ENCODE measurements at regions not wholly inside any gene's neighbourhood (a gene's known extent, or its start where the extent isn't known, plus 50 kb on each side); places are given as distances from the start of the nearest gene placed in this dataset.

- TF ChIP-seq CTCF (IDR thresholded peaks at IDR 0.05; ENCODE audit: low read depth, low read length) = no peak
- H3K4me3 ChIP-seq (ENCODE audit: low read depth, low read length) = no peak overlapping the region
- in situ Hi-C loops (cut with HindIII; ENCODE audit: low sequenced_read_pairs) = no loop called here
- peak; percentile 48 for DNase-seq (ENCODE audit: low read depth, low spot score)
These were observed 434.5 kb downstream of the MFSD1 start for GRCh38 chr3:159236321-159236720.

- no peak overlapping the region for H3K4me3 ChIP-seq (ENCODE audit: low read depth, low read length)
- TF ChIP-seq CTCF (IDR thresholded peaks at IDR 0.05; ENCODE audit: low read depth, low read length) = no peak
- peak; percentile 71 for DNase-seq (ENCODE audit: low read depth, low spot score)
- in situ Hi-C loops (cut with HindIII; ENCODE audit: low sequenced_read_pairs) = no loop called here
These were observed 435.4 kb downstream of the MFSD1 start for GRCh38 chr3:159237226-159237625.

- no peak for DNase-seq (ENCODE audit: low read depth, low spot score)
- in situ Hi-C loops (cut with HindIII; ENCODE audit: low sequenced_read_pairs) = no loop called here
- H3K4me3 ChIP-seq (ENCODE audit: low read depth, low read length) = no peak overlapping the region
- TF ChIP-seq CTCF (IDR thresholded peaks at IDR 0.05; ENCODE audit: low read depth, low read length) = no peak
These were observed 436.8 kb downstream of the MFSD1 start for GRCh38 chr3:159238646-159239045.

GRCh38 chr3:159239059-159239458 lies 437.2 kb downstream of the MFSD1 start:
- DNase-seq (ENCODE audit: low read depth, low spot score) = peak; percentile 56
- H3K4me3 ChIP-seq (ENCODE audit: low read depth, low read length) = no peak overlapping the region
- TF ChIP-seq CTCF (IDR thresholded peaks at IDR 0.05; ENCODE audit: low read depth, low read length) = no peak
- in situ Hi-C loops (cut with HindIII; ENCODE audit: low sequenced_read_pairs) = no loop called here

GRCh38 chr3:159244933-159245332 lies 443.1 kb downstream of the MFSD1 start:
- H3K4me3 ChIP-seq (ENCODE audit: low read depth, low read length) = no peak overlapping the region
- no peak for DNase-seq (ENCODE audit: low read depth, low spot score)
- in situ Hi-C loops (cut with HindIII; ENCODE audit: low sequenced_read_pairs) = no loop called here
- TF ChIP-seq CTCF (IDR thresholded peaks at IDR 0.05; ENCODE audit: low read depth, low read length) = no peak

GRCh38 chr3:159245871-159246270 lies 444.0 kb downstream of the MFSD1 start:
- in situ Hi-C loops (cut with HindIII; ENCODE audit: low sequenced_read_pairs) = no loop called here
- no peak for TF ChIP-seq CTCF (IDR thresholded peaks at IDR 0.05; ENCODE audit: low read depth, low read length)
- H3K4me3 ChIP-seq (ENCODE audit: low read depth, low read length) = no peak overlapping the region
- no peak for DNase-seq (ENCODE audit: low read depth, low spot score)

GRCh38 chr3:159246385-159246784 lies 444.5 kb downstream of the MFSD1 start:
- in situ Hi-C loops (cut with HindIII; ENCODE audit: low sequenced_read_pairs) = no loop called here
- H3K4me3 ChIP-seq (ENCODE audit: low read depth, low read length) = no peak overlapping the region
- DNase-seq (ENCODE audit: low read depth, low spot score) = no peak
- TF ChIP-seq CTCF (IDR thresholded peaks at IDR 0.05; ENCODE audit: low read depth, low read length) = no peak
